ENCODE measurements at regions not wholly inside any gene's neighbourhood (a gene's known extent, or its start where the extent isn't known, plus 50 kb on each side); places are given as distances from the start of the nearest gene placed in this dataset.

GRCh38 chr4:3374011-3374645 lies 67.6 kb upstream of the HGFAC start:
- TF ChIP-seq EZH2 (optimal IDR thresholded peaks at IDR 0.05; ENCODE audit: low read depth, low read length) (no peak), CTCF (IDR thresholded peaks at IDR 0.05; ENCODE audit: low read length) (no peak), EZH2phosphoT487 (IDR thresholded peaks at IDR 0.05; ENCODE audit: low read length) (no peak)
